Endothelial cell of umbilical vein (primary cell): ENCODE measurements at regions not wholly inside any gene's neighbourhood (a gene's known extent, or its start where the extent isn't known, plus 50 kb on each side); places are given as distances from the start of the nearest gene placed in this dataset.

Experiments used
- BruUV-seq: library from RNA; stranded (reverse); fragments of 400-500 nt; replicated peaks from 2 replicates; lab custom pipeline; 2021; lab: Mats Ljungman, UMichigan
- CTCF ChIA-PET: fragments of 300-600, 350-600 bp; sonication (Branson Sonifier 250); formaldehyde crosslinking; loops from one replicate; lab custom pipeline; 2021; ENCODE audit warnings: antibody characterized with exemption, inconsistent platforms; lab: Charles Lee
- POLR2A ChIA-PET: fragments of 300-600, 350-600 bp; sonication (Branson Sonifier 250); formaldehyde crosslinking; loops from one replicate; lab custom pipeline; 2021; ENCODE audit warnings: antibody characterized with exemption, inconsistent platforms; lab: Charles Lee
- DNase-seq: peaks from one replicate; pipeline ENCODE4 v3.0.0-alpha.2; 2011; ENCODE audit warnings: low read depth, low spot score
- FAIRE-seq: peaks from 2 replicates; lab custom pipeline; 2011; peaks lifted over from hg19 to GRCh38; lab: Jason Lieb, UNC
- H2AFZ ChIP-seq: 2 replicates; pipeline ENCODE4 v1.6.0; 2012; ENCODE audit warnings: low read depth, low read length, control low read depth, inconsistent platforms
- H3K27ac ChIP-seq: 2 replicates; pipeline ENCODE4 v1.5.1; 2011; ENCODE audit warnings: low read depth, mild to moderate bottlenecking, control low read depth, low read length, moderate library complexity; ENCODE audit not compliant: insufficient read depth
- H3K27me3 ChIP-seq, 2 experiments: 2 replicates each; pipeline versions ENCODE4 v1.6.0 to v1.6.1; 2011; ENCODE audit warnings: low read length in 2 of 2, mixed read lengths in 1 of 2; ENCODE audit not compliant: control insufficient read depth in 2 of 2, insufficient read depth in 2 of 2
- H3K36me3 ChIP-seq, 2 experiments: 2 replicates in 1 of 2; 3 replicates in 1 of 2; pipeline ENCODE4 v1.5.1; 2011; ENCODE audit warnings: low read length in 2 of 2, mild to moderate bottlenecking in 1 of 2, moderate library complexity in 1 of 2; ENCODE audit not compliant: control insufficient read depth in 2 of 2, insufficient read depth in 2 of 2; ENCODE audit errors: extremely low read depth in 1 of 2
- H3K4me1 ChIP-seq: 3 replicates; pipeline ENCODE4 v1.5.1; 2011; ENCODE audit warnings: mild to moderate bottlenecking, low read length; ENCODE audit not compliant: control insufficient read depth, insufficient read depth; ENCODE audit errors: extremely low read depth
- H3K4me2 ChIP-seq: 2 replicates; pipeline ENCODE4 v1.6.1; 2011; ENCODE audit warnings: low read length, control low read depth, mixed read lengths; ENCODE audit not compliant: insufficient read depth
- H3K4me3 ChIP-seq, 3 experiments: fragments of 200-600 bp in 1 of 3; sonication (generic), shearing (Covaris generic) in 1 of 3; replicated peaks in 1 of 3; 2 replicates each; pipeline ENCODE4 v1.5.1; 2011 to 2016; ENCODE audit warnings: control low read depth in 3 of 3, low read length in 3 of 3, mild to moderate bottlenecking in 2 of 3, inconsistent platforms in 1 of 3, low read depth in 1 of 3, moderate library complexity in 1 of 3; ENCODE audit not compliant: insufficient read depth in 1 of 3
- H3K79me2 ChIP-seq: 2 replicates; pipeline ENCODE4 v1.6.0; 2012; ENCODE audit warnings: low read length, inconsistent platforms; ENCODE audit not compliant: control insufficient read depth, insufficient read depth
- H3K9ac ChIP-seq: replicated peaks from 2 replicates; pipeline ENCODE3; 2011; ENCODE audit warnings: low read length, control low read depth; ENCODE audit not compliant: insufficient read depth; ENCODE audit errors: extremely low read depth
- H3K9me1 ChIP-seq: replicated peaks from 3 replicates; pipeline ENCODE4 v1.6.0; 2011; ENCODE audit warnings: mild to moderate bottlenecking, low read length; ENCODE audit not compliant: control insufficient read depth, insufficient read depth; ENCODE audit errors: extremely low read depth
- H3K9me3 ChIP-seq: replicated peaks from 2 replicates; pipeline ENCODE4 v1.5.1; 2012; ENCODE audit warnings: low read length, inconsistent platforms; ENCODE audit not compliant: control insufficient read depth, insufficient read depth
- H4K20me1 ChIP-seq: replicated peaks from 2 replicates; pipeline ENCODE3; 2011; ENCODE audit warnings: mild to moderate bottlenecking, low read length; ENCODE audit not compliant: control insufficient read depth, insufficient read depth; ENCODE audit errors: extremely low read depth
- EZH2 ChIP-seq: IDR thresholded peaks from 2 replicates; pipeline ENCODE4 v1.6.1; 2012; ENCODE audit warnings: borderline replicate concordance, low read depth, mild to moderate bottlenecking, moderate library complexity, low read length, inconsistent platforms; ENCODE audit not compliant: severe bottlenecking
- FOS ChIP-seq: IDR thresholded peaks from 2 replicates; pipeline ENCODE4 v1.6.1; 2011; ENCODE audit warnings: mild to moderate bottlenecking, low read length, moderate library complexity, borderline replicate concordance; ENCODE audit not compliant: insufficient read depth
- GATA2 ChIP-seq: IDR thresholded peaks from 2 replicates; pipeline ENCODE4 v1.7.0; 2011; ENCODE audit warnings: low read depth, mild to moderate bottlenecking, moderate library complexity, mixed read lengths, low read length; ENCODE audit not compliant: insufficient read length, insufficient read depth
- JUN ChIP-seq: IDR thresholded peaks from 2 replicates; pipeline ENCODE4 v1.6.1; 2011; ENCODE audit warnings: borderline replicate concordance, low read depth; ENCODE audit not compliant: insufficient read length, insufficient read depth
- MYC ChIP-seq: IDR thresholded peaks from one replicate; pipeline ENCODE4 v1.6.1; 2011; ENCODE audit warnings: mild to moderate bottlenecking, low read depth, low read length
- POLR2A ChIP-seq: IDR thresholded peaks from 2 replicates; pipeline ENCODE4 v1.6.1; 2012; ENCODE audit warnings: low read depth, mild to moderate bottlenecking, control low read depth, low read length
- POLR2AphosphoS5 ChIP-seq: IDR thresholded peaks from 2 replicates; pipeline ENCODE4 v1.6.1; 2012; ENCODE audit warnings: low read depth, mild to moderate bottlenecking, control low read depth, low read length, moderate library complexity; ENCODE audit not compliant: insufficient read depth
- dilution Hi-C: fragments of 300-500 bp; cut with MboI; formaldehyde crosslinking; loops from one replicate; pipeline ENCODE4 v1.15.0; 2019; ENCODE audit warnings: low sequenced_read_pairs; ENCODE audit not compliant: extremely low pct_ligation_motif_present
- intact Hi-C: fragments of 100-400 bp; cut with micrococcal nuclease; formaldehyde crosslinking; loops from one replicate; pipeline ENCODE4 v1.10.0; 2022
- TF ChIP-seq, protein P1 (sequence below): IDR thresholded peaks from 2 replicates; pipeline ENCODE4 v1.6.1; 2011; ENCODE audit not compliant: insufficient read depth, insufficient read length
- TF ChIP-seq, protein P2 (sequence below), 2 donors: IDR thresholded peaks; 1 replicate in 1 of 2; 2 replicates in 1 of 2; pipeline ENCODE4 v1.5.1; 2011; ENCODE audit warnings: low read length in 2 of 2, mild to moderate bottlenecking in 2 of 2, moderate library complexity in 2 of 2, control low read depth in 1 of 2, inconsistent platforms in 1 of 2, low read depth in 1 of 2; ENCODE audit not compliant: insufficient read depth in 1 of 2; ENCODE audit errors: extremely low read depth in 1 of 2

DNA sequence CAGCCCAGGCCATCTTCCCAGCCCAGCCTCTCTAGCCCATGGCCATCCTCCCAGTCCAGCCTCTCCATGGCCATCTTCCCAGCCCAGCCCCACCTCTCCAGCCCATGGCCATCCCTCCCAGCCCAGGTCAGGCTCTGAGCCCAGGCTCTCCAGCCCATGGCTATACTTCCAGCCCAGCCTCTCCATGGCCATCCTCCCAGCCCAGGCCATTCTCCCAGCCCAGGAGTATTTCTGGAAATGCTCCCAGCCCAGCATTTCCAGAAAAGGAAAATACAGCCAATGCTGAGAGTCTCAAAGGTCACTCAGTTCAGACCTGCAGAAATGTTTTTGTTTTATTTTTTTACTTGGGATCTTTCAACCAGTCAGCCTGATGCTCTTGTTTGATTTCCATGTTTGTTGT lies 70.0 kb upstream of the ZNF281 start:
- CTCF ChIA-PET, result no interaction called here
- POLR2A ChIA-PET, result no interaction called here
- Histone ChIP-seq H3K4me3 (no peak overlapping the region), H3K36me3 (no peaks in the 10 kb centered on the region), H3K9me3 (no peaks in the 10 kb centered on the region), H3K4me2 (no peak overlapping the region), H3K27ac (no peak overlapping the region), H3K9me1 (no peaks in the 10 kb centered on the region), H2AFZ (no peak overlapping the region), H3K4me1 (peaks cover 11% of the 10 kb centered on the region), H4K20me1 (no peaks in the 10 kb centered on the region), H3K27me3 (peaks cover 0 to 5% of the 10 kb centered on the region in 2 experiments), H3K79me2 (no peaks in the 10 kb centered on the region), H3K9ac (no peak overlapping the region)
- no peak for FAIRE-seq
- TF ChIP-seq MYC (no peak), JUN (no peak), FOS (no peak), POLR2AphosphoS5 (no peak), EZH2 (no peak), POLR2A (no peak), GATA2 (no peak)
- TF ChIP-seq, protein P1, sequence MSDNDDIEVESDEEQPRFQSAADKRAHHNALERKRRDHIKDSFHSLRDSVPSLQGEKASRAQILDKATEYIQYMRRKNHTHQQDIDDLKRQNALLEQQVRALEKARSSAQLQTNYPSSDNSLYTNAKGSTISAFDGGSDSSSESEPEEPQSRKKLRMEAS, result no peak
- TF ChIP-seq, protein P2, sequence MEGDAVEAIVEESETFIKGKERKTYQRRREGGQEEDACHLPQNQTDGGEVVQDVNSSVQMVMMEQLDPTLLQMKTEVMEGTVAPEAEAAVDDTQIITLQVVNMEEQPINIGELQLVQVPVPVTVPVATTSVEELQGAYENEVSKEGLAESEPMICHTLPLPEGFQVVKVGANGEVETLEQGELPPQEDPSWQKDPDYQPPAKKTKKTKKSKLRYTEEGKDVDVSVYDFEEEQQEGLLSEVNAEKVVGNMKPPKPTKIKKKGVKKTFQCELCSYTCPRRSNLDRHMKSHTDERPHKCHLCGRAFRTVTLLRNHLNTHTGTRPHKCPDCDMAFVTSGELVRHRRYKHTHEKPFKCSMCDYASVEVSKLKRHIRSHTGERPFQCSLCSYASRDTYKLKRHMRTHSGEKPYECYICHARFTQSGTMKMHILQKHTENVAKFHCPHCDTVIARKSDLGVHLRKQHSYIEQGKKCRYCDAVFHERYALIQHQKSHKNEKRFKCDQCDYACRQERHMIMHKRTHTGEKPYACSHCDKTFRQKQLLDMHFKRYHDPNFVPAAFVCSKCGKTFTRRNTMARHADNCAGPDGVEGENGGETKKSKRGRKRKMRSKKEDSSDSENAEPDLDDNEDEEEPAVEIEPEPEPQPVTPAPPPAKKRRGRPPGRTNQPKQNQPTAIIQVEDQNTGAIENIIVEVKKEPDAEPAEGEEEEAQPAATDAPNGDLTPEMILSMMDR (IDR thresholded peaks at IDR 0.05; ENCODE audit: extremely low read depth in 1 of 2, insufficient read depth in 1 of 2, low read depth in 1 of 2, low read length in 2 of 2), result no peak
- DNase-seq, result peak; percentile 8
- intact Hi-C loops (loop anchor here (10.0 kb wide), 1 partner anchor 625 kb away; no protein-coding TSS in a partner anchor), dilution Hi-C loops (no loop called here)
- no TSS peak for BruUV-seq
